ENCODE measurements at regions not wholly inside any gene's neighbourhood (a gene's known extent, or its start where the extent isn't known, plus 50 kb on each side); places are given as distances from the start of the nearest gene placed in this dataset.

DNA sequence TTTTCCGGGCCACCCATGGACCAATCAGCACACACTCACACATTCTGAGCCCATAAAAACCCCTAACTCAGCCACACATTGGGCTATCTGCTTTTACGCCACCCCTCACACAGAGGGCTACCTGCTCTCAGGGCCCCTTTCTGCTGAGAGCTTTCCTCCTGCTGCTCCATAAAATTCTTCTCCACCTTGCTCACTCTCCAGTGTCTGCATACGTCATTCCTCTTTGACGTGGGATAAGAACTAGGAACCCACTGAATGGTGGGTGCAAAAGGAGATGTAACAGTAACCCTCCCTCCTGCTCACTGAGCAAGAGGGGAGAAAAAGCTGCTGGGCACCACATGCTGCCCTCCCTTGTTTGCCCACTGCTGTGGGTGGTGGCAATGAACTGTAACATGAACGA is 596.7 kb upstream of the TMEM132C start:
- Histone ChIP-seq H3K79me2 (ENCODE audit: insufficient read depth, low read depth, low read length) (no peaks in the 10 kb centered on the region), H3K9me2 (ENCODE audit: insufficient read depth, low read length) (no peaks in the 10 kb centered on the region), H3K4me2 (ENCODE audit: low read length) (no peak overlapping the region), H3K4me1 (ENCODE audit: insufficient read depth, low read length, poor library complexity, severe bottlenecking) (no peaks in the 10 kb centered on the region), H2AFZ (ENCODE audit: low read length) (no peak overlapping the region), H4K20me1 (ENCODE audit: insufficient read depth, low read length) (no peaks in the 10 kb centered on the region), H3K9me3 (ENCODE audit: low read length) (no peaks in the 10 kb centered on the region), H3K36me3 (ENCODE audit: insufficient read depth, low read length) (no peaks in the 10 kb centered on the region), H3K27ac (ENCODE audit: low read depth, low read length, poor library complexity, severe bottlenecking) (no peak overlapping the region), H3K4me3 (ENCODE audit: low read depth, low read length, poor library complexity, severe bottlenecking) (no peak overlapping the region)
- TF ChIP-seq, protein P1, sequence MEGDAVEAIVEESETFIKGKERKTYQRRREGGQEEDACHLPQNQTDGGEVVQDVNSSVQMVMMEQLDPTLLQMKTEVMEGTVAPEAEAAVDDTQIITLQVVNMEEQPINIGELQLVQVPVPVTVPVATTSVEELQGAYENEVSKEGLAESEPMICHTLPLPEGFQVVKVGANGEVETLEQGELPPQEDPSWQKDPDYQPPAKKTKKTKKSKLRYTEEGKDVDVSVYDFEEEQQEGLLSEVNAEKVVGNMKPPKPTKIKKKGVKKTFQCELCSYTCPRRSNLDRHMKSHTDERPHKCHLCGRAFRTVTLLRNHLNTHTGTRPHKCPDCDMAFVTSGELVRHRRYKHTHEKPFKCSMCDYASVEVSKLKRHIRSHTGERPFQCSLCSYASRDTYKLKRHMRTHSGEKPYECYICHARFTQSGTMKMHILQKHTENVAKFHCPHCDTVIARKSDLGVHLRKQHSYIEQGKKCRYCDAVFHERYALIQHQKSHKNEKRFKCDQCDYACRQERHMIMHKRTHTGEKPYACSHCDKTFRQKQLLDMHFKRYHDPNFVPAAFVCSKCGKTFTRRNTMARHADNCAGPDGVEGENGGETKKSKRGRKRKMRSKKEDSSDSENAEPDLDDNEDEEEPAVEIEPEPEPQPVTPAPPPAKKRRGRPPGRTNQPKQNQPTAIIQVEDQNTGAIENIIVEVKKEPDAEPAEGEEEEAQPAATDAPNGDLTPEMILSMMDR (conservative IDR thresholded peaks at IDR 0.05; ENCODE audit: low read length), result no peak
- no peak for TF ChIP-seq EZH2phosphoT487 (IDR thresholded peaks at IDR 0.05; ENCODE audit: borderline replicate concordance, low read depth, low read length)
- CTCF ChIA-PET (ENCODE audit: unreplicated experiment), result no interaction called here
- POLR2A ChIA-PET, result interaction anchor here (0.6 kb wide), 1 partner anchor 404 kb away, joined by 6 read pairs; no protein-coding TSS in a partner anchor
- DNase-seq (ENCODE audit: low spot score), result no peak
- BruUV-seq (replicated peaks), result no TSS peak
- intact Hi-C loops (cut with micrococcal nuclease; ENCODE audit: unreplicated experiment), result no loop called here

DNA sequence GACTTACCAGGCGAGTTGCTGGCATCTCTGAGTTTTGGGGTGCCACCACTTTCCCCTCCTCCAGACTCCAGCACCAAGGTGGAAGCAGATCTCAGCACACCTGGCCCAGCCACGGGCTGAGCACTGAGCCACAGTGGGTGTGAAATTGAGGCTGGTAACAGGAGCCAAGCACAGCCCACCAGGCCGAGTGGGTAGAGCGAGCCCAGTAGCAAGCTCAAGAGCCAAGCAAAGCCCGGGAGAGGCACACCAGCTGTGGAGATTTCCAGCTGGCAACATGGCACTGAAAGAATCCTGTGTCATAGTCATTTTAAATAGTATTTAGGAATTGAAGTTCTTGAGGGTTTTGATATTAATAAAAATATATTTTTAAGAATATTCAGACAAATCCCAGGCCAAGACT is 596.2 kb upstream of the TMEM132C start:
- no TSS peak for BruUV-seq (replicated peaks)
- Histone ChIP-seq H3K4me1 (ENCODE audit: insufficient read depth, low read length, poor library complexity, severe bottlenecking) (no peaks in the 10 kb centered on the region), H3K9me3 (ENCODE audit: low read length) (no peaks in the 10 kb centered on the region), H3K9me2 (ENCODE audit: insufficient read depth, low read length) (no peaks in the 10 kb centered on the region), H3K36me3 (ENCODE audit: insufficient read depth, low read length) (no peaks in the 10 kb centered on the region), H3K27ac (ENCODE audit: low read depth, low read length, poor library complexity, severe bottlenecking) (no peak overlapping the region), H3K79me2 (ENCODE audit: insufficient read depth, low read depth, low read length) (no peaks in the 10 kb centered on the region), H3K4me2 (ENCODE audit: low read length) (no peak overlapping the region), H2AFZ (ENCODE audit: low read length) (no peak overlapping the region), H3K4me3 (ENCODE audit: low read depth, low read length, poor library complexity, severe bottlenecking) (no peak overlapping the region), H4K20me1 (ENCODE audit: insufficient read depth, low read length) (no peaks in the 10 kb centered on the region)
- ChIA-PET CTCF (ENCODE audit: unreplicated experiment) (no interaction called here), POLR2A (interaction anchor here (0.6 kb wide), 2 partner anchors 20 to 404 kb away, joined by 3 to 6 read pairs; no protein-coding TSS in a partner anchor)
- TF ChIP-seq EZH2phosphoT487 (IDR thresholded peaks at IDR 0.05; ENCODE audit: borderline replicate concordance, low read depth, low read length), result no peak
- TF ChIP-seq, protein P1 (conservative IDR thresholded peaks at IDR 0.05; ENCODE audit: low read length), result no peak
- DNase-seq (ENCODE audit: low spot score), result no peak
- intact Hi-C loops (cut with micrococcal nuclease; ENCODE audit: unreplicated experiment), result no loop called here

DNA sequence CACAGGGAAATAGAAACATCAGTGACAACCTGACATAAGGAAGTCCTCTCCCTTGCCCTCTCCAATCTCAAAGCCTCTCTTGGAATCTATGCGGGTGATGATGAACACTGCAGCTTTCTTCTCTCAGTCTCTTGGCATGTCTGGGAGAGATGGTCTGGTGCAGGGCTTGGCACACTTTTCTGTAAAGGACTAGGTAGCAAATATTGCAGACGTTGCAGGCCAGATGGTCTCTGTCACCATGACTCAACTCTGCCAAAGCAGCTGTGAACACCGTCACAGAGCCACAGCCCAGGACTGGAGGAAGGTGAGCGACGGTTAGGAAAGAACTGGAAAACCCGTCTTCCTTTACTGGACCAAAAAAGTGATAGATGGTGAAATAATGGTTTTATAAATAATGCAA is 591.0 kb upstream of the TMEM132C start:
- Histone ChIP-seq H3K4me3 (ENCODE audit: low read depth, low read length, poor library complexity, severe bottlenecking) (no peak overlapping the region), H3K9me3 (ENCODE audit: low read length) (no peaks in the 10 kb centered on the region), H3K36me3 (ENCODE audit: insufficient read depth, low read length) (no peaks in the 10 kb centered on the region), H3K27ac (ENCODE audit: low read depth, low read length, poor library complexity, severe bottlenecking) (no peak overlapping the region), H3K79me2 (ENCODE audit: insufficient read depth, low read depth, low read length) (no peaks in the 10 kb centered on the region), H3K4me1 (ENCODE audit: insufficient read depth, low read length, poor library complexity, severe bottlenecking) (no peaks in the 10 kb centered on the region), H2AFZ (ENCODE audit: low read length) (no peak overlapping the region), H3K9me2 (ENCODE audit: insufficient read depth, low read length) (no peaks in the 10 kb centered on the region), H3K4me2 (ENCODE audit: low read length) (no peak overlapping the region), H4K20me1 (ENCODE audit: insufficient read depth, low read length) (no peaks in the 10 kb centered on the region)
- ChIA-PET CTCF (ENCODE audit: unreplicated experiment) (no interaction called here), POLR2A (no interaction called here)
- no TSS peak for BruUV-seq (replicated peaks)
- TF ChIP-seq EZH2phosphoT487 (IDR thresholded peaks at IDR 0.05; ENCODE audit: borderline replicate concordance, low read depth, low read length), result no peak
- TF ChIP-seq, protein P1 (conservative IDR thresholded peaks at IDR 0.05; ENCODE audit: low read length), result no peak
- no peak for DNase-seq (ENCODE audit: low spot score)
- intact Hi-C loops (cut with micrococcal nuclease; ENCODE audit: unreplicated experiment), result loop anchor here (5.0 kb wide), 1 partner anchor 391 kb away; no protein-coding TSS in a partner anchor
